ENCODE measurements at regions not wholly inside any gene's neighbourhood (a gene's known extent, or its start where the extent isn't known, plus 50 kb on each side); places are given as distances from the start of the nearest gene placed in this dataset.

- no peak for TF ChIP-seq EZH2 (IDR thresholded peaks at IDR 0.05)
- no peak for TF ChIP-seq CTCF (IDR thresholded peaks at IDR 0.05)
Measured at GRCh38 chr2:210928714-210929113, 372.3 kb downstream of the CPS1 start.
